Fibroblast of mammary gland (primary cell): ENCODE measurements at regions not wholly inside any gene's neighbourhood (a gene's known extent, or its start where the extent isn't known, plus 50 kb on each side); places are given as distances from the start of the nearest gene placed in this dataset.

Experiments
- DNase-seq: peaks from one replicate; pipeline ENCODE4 v3.0.0-alpha.2; 2010; ENCODE audit warnings: low read depth
- H3K4me3 ChIP-seq: 2 replicates; pipeline ENCODE4 v1.5.1; 2011; ENCODE audit warnings: low read depth, mild to moderate bottlenecking, low read length, moderate library complexity; ENCODE audit not compliant: control insufficient read depth
- CTCF ChIP-seq: conservative IDR thresholded peaks from 2 replicates; pipeline ENCODE4 v1.5.1; 2011; ENCODE audit warnings: low read depth, low read length, inconsistent platforms; ENCODE audit not compliant: control insufficient read depth, insufficient read depth

GRCh38 chr7:46080595-46081159 is 159.6 kb upstream of the IGFBP3 start:
- TF ChIP-seq CTCF = no peak
- peak; percentile 45 for DNase-seq
- H3K4me3 ChIP-seq = no peak overlapping the region

GRCh38 chr7:46079421-46079820 is 158.3 kb upstream of the IGFBP3 start:
- no peak for DNase-seq
- no peak for TF ChIP-seq CTCF
- H3K4me3 ChIP-seq = no peak overlapping the region

GRCh38 chr7:46076527-46076926 is 155.5 kb upstream of the IGFBP3 start:
- DNase-seq = peak; percentile 11
- no peak overlapping the region for H3K4me3 ChIP-seq
- no peak for TF ChIP-seq CTCF

GRCh38 chr7:46072722-46073121 is 151.7 kb upstream of the IGFBP3 start:
- TF ChIP-seq CTCF = no peak
- no peak overlapping the region for H3K4me3 ChIP-seq
- DNase-seq = peak; percentile 30

GRCh38 chr7:46071601-46072000 is 150.5 kb upstream of the IGFBP3 start:
- H3K4me3 ChIP-seq = no peak overlapping the region
- TF ChIP-seq CTCF = no peak
- DNase-seq = no peak

GRCh38 chr7:46071076-46071475 is 150.0 kb upstream of the IGFBP3 start:
- TF ChIP-seq CTCF = no peak

GRCh38 chr7:46068159-46068558 is 147.1 kb upstream of the IGFBP3 start:
- no peak overlapping the region for H3K4me3 ChIP-seq
- no peak for DNase-seq
- no peak for TF ChIP-seq CTCF

More at GRCh38 chr7:46071076-46071475, 150.0 kb upstream of the IGFBP3 start:
- peak; percentile 64 for DNase-seq
- no peak overlapping the region for H3K4me3 ChIP-seq
